GM12878 (cell line): ENCODE measurements at regions not wholly inside any gene's neighbourhood (a gene's known extent, or its start where the extent isn't known, plus 50 kb on each side); places are given as distances from the start of the nearest gene placed in this dataset.

ENCODE experiments used
- ATAC-seq: fragments of 200-7000 bp; cut with Tn5 transposase; 3 replicates; pipeline ENCODE4 v1.9.1; 2020; ENCODE audit warnings: mild to moderate bottlenecking, moderate library complexity
- BruUV-seq: library from RNA; stranded (reverse); fragments of 400-500 nt; replicated peaks from 2 replicates; lab custom pipeline; 2021; lab: Mats Ljungman, UMichigan
- CTCF ChIA-PET: fragments of 300-600 bp; sonication (Branson Sonifier 250); formaldehyde crosslinking; extraction: SDS; loops from one replicate; lab custom pipeline; 2021; ENCODE audit warnings: inconsistent platforms; lab: Yijun Ruan, JAX
- POLR2A ChIA-PET: fragments of 350-600 bp; formaldehyde crosslinking; extraction: SDS; loops from one replicate; lab custom pipeline; 2021; ENCODE audit warnings: inconsistent platforms; lab: Charles Lee
- RAD21 ChIA-PET: fragments of 300-600 bp; sonication (Branson Sonifier 250); formaldehyde crosslinking; loops from one replicate; lab custom pipeline; 2023; ENCODE audit warnings: antibody characterized with exemption; ENCODE audit not compliant: unreplicated experiment; lab: Charles Lee
- SMC1A ChIA-PET: fragments of 300-600 bp; sonication (Branson Sonifier 250); formaldehyde crosslinking; loops from one replicate; lab custom pipeline; 2023; ENCODE audit not compliant: unreplicated experiment, uncharacterized antibody; lab: Charles Lee
- DNase-seq: peaks from one replicate; pipeline ENCODE4 v3.0.0-alpha.2; 2011; ENCODE audit warnings: low read depth, low spot score
- FAIRE-seq: peaks from 3 replicates; lab custom pipeline; 2011; peaks lifted over from hg19 to GRCh38; lab: Jason Lieb, UNC
- H2AFZ ChIP-seq: 2 replicates; pipeline ENCODE4 v1.6.0; 2011; ENCODE audit warnings: low read depth, low read length, control low read depth; ENCODE audit not compliant: control insufficient read depth
- H3K27ac ChIP-seq: 2 replicates; pipeline ENCODE4 v1.5.1; 2011; ENCODE audit warnings: control low read depth; ENCODE audit not compliant: control insufficient read depth, insufficient read depth
- H3K27me3 ChIP-seq, 2 experiments: replicated peaks in 1 of 2; 2 replicates each; pipeline versions ENCODE4 v1.6.0 to v1.6.1; 2011; ENCODE audit warnings: low read length in 1 of 2; ENCODE audit not compliant: control insufficient read depth in 2 of 2, insufficient read depth in 2 of 2
- H3K36me3 ChIP-seq, 2 experiments: 2 replicates each; pipeline ENCODE4 v1.5.1; 2011; ENCODE audit warnings: low read length in 1 of 2; ENCODE audit not compliant: control insufficient read depth in 2 of 2, insufficient read depth in 2 of 2
- H3K4me1 ChIP-seq: 2 replicates; pipeline ENCODE4 v1.6.1; 2011; ENCODE audit warnings: mild to moderate bottlenecking, low read length, moderate library complexity, mixed read lengths; ENCODE audit not compliant: control insufficient read depth, insufficient read depth
- H3K4me2 ChIP-seq: 2 replicates; pipeline ENCODE4 v1.6.0; 2011; ENCODE audit warnings: control low read depth; ENCODE audit not compliant: control insufficient read depth, insufficient read depth
- H3K4me3 ChIP-seq: fragments of 200-600 bp; sonication (generic); 2 replicates; pipeline ENCODE4 v1.5.1; 2016
- H3K79me2 ChIP-seq: 2 replicates; pipeline ENCODE4 v1.6.0; 2011; ENCODE audit warnings: low read length; ENCODE audit not compliant: control insufficient read depth, insufficient read depth
- H3K9ac ChIP-seq: 2 replicates; pipeline ENCODE4 v1.8.0; 2011; ENCODE audit warnings: low read length, control low read depth, mixed read lengths; ENCODE audit not compliant: control insufficient read depth, insufficient read depth
- H3K9me3 ChIP-seq: replicated peaks from 3 replicates; pipeline ENCODE4 v1.5.1; 2011; ENCODE audit warnings: mild to moderate bottlenecking, low read length; ENCODE audit not compliant: control insufficient read depth, insufficient read depth
- H4K20me1 ChIP-seq: 2 replicates; pipeline ENCODE4 v1.6.0; 2011; ENCODE audit not compliant: control insufficient read depth, insufficient read depth
- EED ChIP-seq: sonication (generic); IDR thresholded peaks from 2 replicates; pipeline ENCODE4 v1.6.1; 2016; ENCODE audit warnings: antibody characterized with exemption, low read depth
- MEF2A ChIP-seq: IDR thresholded peaks from 2 replicates; pipeline ENCODE4 v1.6.1; 2011; ENCODE audit warnings: low read depth, mild to moderate bottlenecking, low read length, moderate library complexity; ENCODE audit not compliant: insufficient read depth
- RB1 ChIP-seq: fragments of 450-650 bp; formaldehyde crosslinking; IDR thresholded peaks from 2 replicates; pipeline ENCODE4 v1.6.1; 2017; ENCODE audit warnings: mild to moderate bottlenecking, borderline replicate concordance
- ZNF274 ChIP-seq: IDR thresholded peaks from one replicate; pipeline ENCODE4 v1.8.0; 2011; ENCODE audit not compliant: insufficient read length, insufficient read depth
- WGBS: methylation state at CpG from one replicate; pipeline ENCODE4 v1.1.6; 2016; ENCODE audit warnings: low lambda C conversion rate; ENCODE audit not compliant: insufficient replicate concordance, insufficient coverage; ENCODE audit errors: missing lambda C conversion rate; 5-methylcytosine and 5-hydroxymethylcytosine counted together
- in situ Hi-C: fragments of 300-500 bp; cut with MboI; formaldehyde crosslinking; loops from 9 replicates; pipeline ENCODE4 v1.14.3; 2018; ENCODE audit warnings: mixed read lengths
- intact Hi-C: fragments of 100-400 bp; cut with micrococcal nuclease; formaldehyde crosslinking; loops from one replicate; pipeline ENCODE4 v1.14.2; 2022; ENCODE audit not compliant: unreplicated experiment
- TF ChIP-seq, protein P1 (sequence below): fragments of 450-650 bp; IDR thresholded peaks from 2 replicates; pipeline ENCODE4 v1.6.1; 2017; ENCODE audit warnings: mild to moderate bottlenecking, moderate library complexity

DNA sequence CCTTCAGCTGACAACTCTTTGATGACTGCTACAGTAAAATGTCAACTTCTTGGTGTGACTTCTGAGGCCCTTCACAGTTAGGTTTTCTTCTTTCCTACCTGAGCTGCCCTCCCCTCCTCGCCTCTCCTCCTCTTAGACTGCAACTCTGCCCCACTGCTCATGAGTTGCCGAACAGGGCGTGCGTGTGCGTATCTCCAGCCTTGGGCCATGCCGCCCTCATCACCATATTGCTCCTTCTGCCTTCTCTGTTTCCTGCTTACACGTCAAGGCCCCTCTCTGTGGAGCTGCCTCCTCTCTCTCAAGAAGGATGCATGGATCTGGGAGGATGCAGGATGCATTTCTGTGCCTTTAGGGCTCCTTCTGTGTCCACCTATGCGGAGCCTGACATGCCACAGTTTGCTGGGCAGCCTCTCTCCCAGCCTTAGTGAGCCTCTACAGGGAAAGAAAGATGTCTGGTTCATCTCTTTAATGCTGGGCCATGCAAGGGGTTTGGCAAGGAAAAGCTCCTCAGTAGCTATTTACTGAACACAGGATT, 205.9 kb downstream of the RPLP1 start:
- CTCF ChIA-PET, result no interaction called here
- ATAC-seq (no peak), FAIRE-seq (no peak), DNase-seq (no peak)
- SMC1A ChIA-PET, result no interaction called here
- no TSS peak for BruUV-seq
- Histone ChIP-seq H3K27ac (no peak overlapping the region), H2AFZ (no peak overlapping the region), H3K27me3 (no peaks in the 10 kb centered on the region; a peak in 2 of 4 replicates), H3K4me1 (no peaks in the 10 kb centered on the region), H3K36me3 (no peaks in the 10 kb centered on the region), H4K20me1 (no peaks in the 10 kb centered on the region), H3K79me2 (no peaks in the 10 kb centered on the region), H3K4me2 (no peak overlapping the region), H3K4me3 (no peak overlapping the region), H3K9ac (no peak overlapping the region), H3K9me3 (no peaks in the 10 kb centered on the region; the same call in 2 of the 3 replicates)
- 59% methylated on average over 8 of the region's 8 CpGs for WGBS
- TF ChIP-seq MEF2A (no peak), RB1 (no peak), EED (no peak), ZNF274 (no peak)
- TF ChIP-seq, protein P1, sequence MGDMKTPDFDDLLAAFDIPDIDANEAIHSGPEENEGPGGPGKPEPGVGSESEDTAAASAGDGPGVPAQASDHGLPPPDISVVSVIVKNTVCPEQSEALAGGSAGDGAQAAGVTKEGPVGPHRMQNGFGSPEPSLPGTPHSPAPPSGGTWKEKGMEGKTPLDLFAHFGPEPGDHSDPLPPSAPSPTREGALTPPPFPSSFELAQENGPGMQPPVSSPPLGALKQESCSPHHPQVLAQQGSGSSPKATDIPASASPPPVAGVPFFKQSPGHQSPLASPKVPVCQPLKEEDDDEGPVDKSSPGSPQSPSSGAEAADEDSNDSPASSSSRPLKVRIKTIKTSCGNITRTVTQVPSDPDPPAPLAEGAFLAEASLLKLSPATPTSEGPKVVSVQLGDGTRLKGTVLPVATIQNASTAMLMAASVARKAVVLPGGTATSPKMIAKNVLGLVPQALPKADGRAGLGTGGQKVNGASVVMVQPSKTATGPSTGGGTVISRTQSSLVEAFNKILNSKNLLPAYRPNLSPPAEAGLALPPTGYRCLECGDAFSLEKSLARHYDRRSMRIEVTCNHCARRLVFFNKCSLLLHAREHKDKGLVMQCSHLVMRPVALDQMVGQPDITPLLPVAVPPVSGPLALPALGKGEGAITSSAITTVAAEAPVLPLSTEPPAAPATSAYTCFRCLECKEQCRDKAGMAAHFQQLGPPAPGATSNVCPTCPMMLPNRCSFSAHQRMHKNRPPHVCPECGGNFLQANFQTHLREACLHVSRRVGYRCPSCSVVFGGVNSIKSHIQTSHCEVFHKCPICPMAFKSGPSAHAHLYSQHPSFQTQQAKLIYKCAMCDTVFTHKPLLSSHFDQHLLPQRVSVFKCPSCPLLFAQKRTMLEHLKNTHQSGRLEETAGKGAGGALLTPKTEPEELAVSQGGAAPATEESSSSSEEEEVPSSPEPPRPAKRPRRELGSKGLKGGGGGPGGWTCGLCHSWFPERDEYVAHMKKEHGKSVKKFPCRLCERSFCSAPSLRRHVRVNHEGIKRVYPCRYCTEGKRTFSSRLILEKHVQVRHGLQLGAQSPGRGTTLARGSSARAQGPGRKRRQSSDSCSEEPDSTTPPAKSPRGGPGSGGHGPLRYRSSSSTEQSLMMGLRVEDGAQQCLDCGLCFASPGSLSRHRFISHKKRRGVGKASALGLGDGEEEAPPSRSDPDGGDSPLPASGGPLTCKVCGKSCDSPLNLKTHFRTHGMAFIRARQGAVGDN, result no peak
- RAD21 ChIA-PET, result no interaction called here
- intact Hi-C loops, result no loop called here
- in situ Hi-C loops, result no loop called here
- POLR2A ChIA-PET, result no interaction called here
